WTC11 (cell line): ENCODE measurements at regions not wholly inside any gene's neighbourhood (a gene's known extent, or its start where the extent isn't known, plus 50 kb on each side); places are given as distances from the start of the nearest gene placed in this dataset.

Experiments
- CBFB ChIP-seq: sonication (generic); formaldehyde crosslinking; IDR thresholded peaks from 2 replicates; pipeline ENCODE4 v1.8.1; 2022; ENCODE audit warnings: mild to moderate bottlenecking, low read depth, missing genetic modification reagents
- GRHL2 ChIP-seq: fragments of 250-450 bp; sonication (Bioruptor Pico); IDR thresholded peaks from 2 replicates; pipeline ENCODE4 v1.8.0; 2022; ENCODE audit warnings: mild to moderate bottlenecking, moderate library complexity; ENCODE audit not compliant: insufficient replicate concordance, severe bottlenecking

- no peak for TF ChIP-seq GRHL2 (CRISPR knock-in tag)
- TF ChIP-seq CBFB (CRISPR knock-in tag), result no peak
Measured at GRCh38 chr10:16195894-16196293, 240.9 kb upstream of the PTER start.
